ENCODE measurements at regions not wholly inside any gene's neighbourhood (a gene's known extent, or its start where the extent isn't known, plus 50 kb on each side); places are given as distances from the start of the nearest gene placed in this dataset.

- no peaks in the 10 kb centered on the region for H3K4me1 Mint-ChIP-seq
- H3K27ac Mint-ChIP-seq: no peak overlapping the region
- H3K36me3 Mint-ChIP-seq (ENCODE audit: low read depth): no peaks in the 10 kb centered on the region
- DNase-seq: no peak
- H3K9me3 Mint-ChIP-seq: no peaks in the 10 kb centered on the region
- intact Hi-C loops (cut with micrococcal nuclease): no loop called here
- H3K4me3 Mint-ChIP-seq: no peak overlapping the region
- H3K27me3 Mint-ChIP-seq: no peaks in the 10 kb centered on the region
These were observed 298.0 kb downstream of the DKK2 start for GRCh38 chr4:106738121-106738520.

GRCh38 chr4:106718548-106718947, 317.6 kb downstream of the DKK2 start:
- no peak for DNase-seq
- intact Hi-C loops (cut with micrococcal nuclease): no loop called here
- Mint-ChIP-seq H3K27me3 (no peaks in the 10 kb centered on the region), H3K9me3 (peaks cover 8% of the 10 kb centered on the region), H3K36me3 (ENCODE audit: low read depth) (no peaks in the 10 kb centered on the region), H3K27ac (no peak overlapping the region), H3K4me1 (no peaks in the 10 kb centered on the region), H3K4me3 (no peak overlapping the region)

GRCh38 chr4:106717091-106717490, 319.0 kb downstream of the DKK2 start:
- no peak for DNase-seq
- H3K36me3 Mint-ChIP-seq (ENCODE audit: low read depth): no peaks in the 10 kb centered on the region
- intact Hi-C loops (cut with micrococcal nuclease): no loop called here
- no peaks in the 10 kb centered on the region for H3K27me3 Mint-ChIP-seq
- peaks cover 8% of the 10 kb centered on the region for H3K9me3 Mint-ChIP-seq
- no peak overlapping the region for H3K27ac Mint-ChIP-seq
- H3K4me3 Mint-ChIP-seq: no peak overlapping the region
- H3K4me1 Mint-ChIP-seq: no peaks in the 10 kb centered on the region

- intact Hi-C loops (cut with micrococcal nuclease): no loop called here
- Mint-ChIP-seq H3K27ac (no peak overlapping the region), H3K27me3 (no peaks in the 10 kb centered on the region)
These were observed 320.3 kb downstream of the DKK2 start for GRCh38 chr4:106715825-106716224.

GRCh38 chr4:106708464-106708816, 327.7 kb downstream of the DKK2 start:
- Mint-ChIP-seq H3K27ac (no peak overlapping the region), H3K9me3 (peaks cover 4% of the 10 kb centered on the region), H3K4me3 (no peak overlapping the region), H3K27me3 (no peaks in the 10 kb centered on the region), H3K36me3 (ENCODE audit: low read depth) (no peaks in the 10 kb centered on the region), H3K4me1 (no peaks in the 10 kb centered on the region)
- intact Hi-C loops (cut with micrococcal nuclease): no loop called here
- DNase-seq: no peak

More at GRCh38 chr4:106715825-106716224, 320.3 kb downstream of the DKK2 start:
- H3K4me1 Mint-ChIP-seq: no peaks in the 10 kb centered on the region
- DNase-seq: no peak
- H3K4me3 Mint-ChIP-seq: no peak overlapping the region
- no peaks in the 10 kb centered on the region for H3K36me3 Mint-ChIP-seq (ENCODE audit: low read depth)
- peaks cover 10% of the 10 kb centered on the region for H3K9me3 Mint-ChIP-seq

- DNase-seq: no peak
- Mint-ChIP-seq H3K4me3 (no peak overlapping the region), H3K9me3 (peaks cover 5% of the 10 kb centered on the region), H3K36me3 (ENCODE audit: low read depth) (no peaks in the 10 kb centered on the region), H3K27ac (no peak overlapping the region), H3K4me1 (no peaks in the 10 kb centered on the region), H3K27me3 (no peaks in the 10 kb centered on the region)
- intact Hi-C loops (cut with micrococcal nuclease): no loop called here
These were observed 328.2 kb downstream of the DKK2 start for GRCh38 chr4:106707776-106708463.

GRCh38 chr4:106704253-106704870, 331.8 kb downstream of the DKK2 start:
- Mint-ChIP-seq H3K27ac (no peak overlapping the region), H3K4me3 (no peak overlapping the region), H3K4me1 (no peaks in the 10 kb centered on the region), H3K36me3 (ENCODE audit: low read depth) (no peaks in the 10 kb centered on the region), H3K9me3 (peaks cover 5% of the 10 kb centered on the region), H3K27me3 (no peaks in the 10 kb centered on the region)
- intact Hi-C loops (cut with micrococcal nuclease): no loop called here
- no peak for DNase-seq

- no peaks in the 10 kb centered on the region for H3K4me1 Mint-ChIP-seq
- no peaks in the 10 kb centered on the region for H3K36me3 Mint-ChIP-seq (ENCODE audit: low read depth)
- no peaks in the 10 kb centered on the region for H3K27me3 Mint-ChIP-seq
- intact Hi-C loops (cut with micrococcal nuclease): no loop called here
- no peak overlapping the region for H3K4me3 Mint-ChIP-seq
- peaks cover 5% of the 10 kb centered on the region for H3K9me3 Mint-ChIP-seq
- no peak for DNase-seq
- H3K27ac Mint-ChIP-seq: no peak overlapping the region
These were observed 331.7 kb upstream of the GIMD1 start for GRCh38 chr4:106700321-106700720.

- Mint-ChIP-seq H3K9me3 (peaks cover 10% of the 10 kb centered on the region), H3K27ac (no peak overlapping the region), H3K36me3 (ENCODE audit: low read depth) (no peaks in the 10 kb centered on the region), H3K4me3 (no peak overlapping the region), H3K27me3 (no peaks in the 10 kb centered on the region), H3K4me1 (no peaks in the 10 kb centered on the region)
- no peak for DNase-seq
- intact Hi-C loops (cut with micrococcal nuclease): no loop called here
These were observed 330.1 kb upstream of the GIMD1 start for GRCh38 chr4:106698621-106699195.

GRCh38 chr4:106695501-106696262, 327.1 kb upstream of the GIMD1 start:
- Mint-ChIP-seq H3K27ac (no peak overlapping the region), H3K36me3 (ENCODE audit: low read depth) (no peaks in the 10 kb centered on the region), H3K9me3 (peaks cover 5% of the 10 kb centered on the region), H3K4me3 (no peak overlapping the region), H3K27me3 (no peaks in the 10 kb centered on the region), H3K4me1 (no peaks in the 10 kb centered on the region)
- DNase-seq: no peak
- intact Hi-C loops (cut with micrococcal nuclease): no loop called here

- H3K27me3 Mint-ChIP-seq: no peaks in the 10 kb centered on the region
- intact Hi-C loops (cut with micrococcal nuclease): no loop called here
These were observed 325.7 kb upstream of the GIMD1 start for GRCh38 chr4:106694232-106694631.

GRCh38 chr4:106691749-106692148, 323.2 kb upstream of the GIMD1 start:
- Mint-ChIP-seq H3K4me1 (peaks cover 2% of the 10 kb centered on the region), H3K4me3 (no peak overlapping the region), H3K27ac (no peak overlapping the region), H3K9me3 (peaks cover 5% of the 10 kb centered on the region), H3K27me3 (no peaks in the 10 kb centered on the region), H3K36me3 (ENCODE audit: low read depth) (no peaks in the 10 kb centered on the region)
- intact Hi-C loops (cut with micrococcal nuclease): no loop called here
- no peak for DNase-seq

More at GRCh38 chr4:106694232-106694631, 325.7 kb upstream of the GIMD1 start:
- H3K4me1 Mint-ChIP-seq: peaks cover 2% of the 10 kb centered on the region
- no peak overlapping the region for H3K27ac Mint-ChIP-seq
- no peaks in the 10 kb centered on the region for H3K36me3 Mint-ChIP-seq (ENCODE audit: low read depth)
- peaks cover 5% of the 10 kb centered on the region for H3K9me3 Mint-ChIP-seq
- no peak for DNase-seq
- H3K4me3 Mint-ChIP-seq: no peak overlapping the region

- Mint-ChIP-seq H3K27ac (no peak overlapping the region), H3K4me3 (no peak overlapping the region), H3K27me3 (no peaks in the 10 kb centered on the region), H3K9me3 (peaks cover 10% of the 10 kb centered on the region), H3K4me1 (peaks cover 2% of the 10 kb centered on the region), H3K36me3 (ENCODE audit: low read depth) (no peaks in the 10 kb centered on the region)
- intact Hi-C loops (cut with micrococcal nuclease): no loop called here
- DNase-seq: no peak
These were observed 321.9 kb upstream of the GIMD1 start for GRCh38 chr4:106690487-106690886.

GRCh38 chr4:106687026-106687425, 318.4 kb upstream of the GIMD1 start:
- peaks cover 2% of the 10 kb centered on the region for H3K4me1 Mint-ChIP-seq
- H3K9me3 Mint-ChIP-seq: peaks cover 8% of the 10 kb centered on the region
- no peak overlapping the region for H3K4me3 Mint-ChIP-seq
- H3K27me3 Mint-ChIP-seq: no peaks in the 10 kb centered on the region
- H3K27ac Mint-ChIP-seq: no peak overlapping the region
- DNase-seq: no peak
- H3K36me3 Mint-ChIP-seq (ENCODE audit: low read depth): no peaks in the 10 kb centered on the region
- intact Hi-C loops (cut with micrococcal nuclease): no loop called here
